AG04449 (cell line): ENCODE measurements at regions not wholly inside any gene's neighbourhood (a gene's known extent, or its start where the extent isn't known, plus 50 kb on each side); places are given as distances from the start of the nearest gene placed in this dataset.

Experiments
- CTCF ChIA-PET: fragments of 350-600 bp; formaldehyde crosslinking; extraction: SDS; loops from one replicate; lab custom pipeline; 2021; ENCODE audit warnings: antibody characterized with exemption; lab: Yijun Ruan, JAX
- POLR2A ChIA-PET: fragments of 400-600, 350-600 bp; formaldehyde crosslinking; extraction: SDS; loops from one replicate; lab custom pipeline; 2020; ENCODE audit warnings: antibody characterized with exemption, inconsistent platforms; lab: Yijun Ruan, JAX
- DNase-seq: peaks from one replicate; pipeline ENCODE4 v3.0.0-alpha.2; 2010; ENCODE audit warnings: low read depth, low spot score
- H3K4me3 ChIP-seq: 2 replicates; pipeline ENCODE4 v1.5.1; 2011; ENCODE audit warnings: low read depth, mild to moderate bottlenecking, control low read depth, low read length
- CTCF ChIP-seq: IDR thresholded peaks from one replicate; pipeline ENCODE4 v1.5.1; 2011; ENCODE audit warnings: mild to moderate bottlenecking, moderate library complexity, low read length, control low read depth, inconsistent platforms; ENCODE audit not compliant: insufficient read depth; ENCODE audit errors: missing control alignments

GRCh38 chr3:6654670-6655069, 206.2 kb upstream of the GRM7 start:
- no peak overlapping the region for H3K4me3 ChIP-seq
- POLR2A ChIA-PET, result no interaction called here
- CTCF ChIA-PET, result no interaction called here
- no peak for TF ChIP-seq CTCF
- DNase-seq, result no peak

- TF ChIP-seq CTCF, result no peak
- DNase-seq, result no peak
- H3K4me3 ChIP-seq, result no peak overlapping the region
- ChIA-PET POLR2A (no interaction called here), CTCF (no interaction called here)
These were observed 205.6 kb upstream of the GRM7 start for GRCh38 chr3:6655275-6655674.

- CTCF ChIA-PET, result no interaction called here
- H3K4me3 ChIP-seq, result no peak overlapping the region
- no peak for DNase-seq
- TF ChIP-seq CTCF, result no peak
- POLR2A ChIA-PET, result no interaction called here
These were observed 203.3 kb upstream of the GRM7 start for GRCh38 chr3:6657591-6657990.

GRCh38 chr3:6667354-6667753, 193.6 kb upstream of the GRM7 start:
- TF ChIP-seq CTCF, result no peak
- CTCF ChIA-PET, result no interaction called here
- POLR2A ChIA-PET, result no interaction called here
- H3K4me3 ChIP-seq, result no peak overlapping the region
- no peak for DNase-seq

- no peak for TF ChIP-seq CTCF
- no peak for DNase-seq
- ChIA-PET CTCF (no interaction called here), POLR2A (no interaction called here)
- no peak overlapping the region for H3K4me3 ChIP-seq
These were observed 189.6 kb upstream of the GRM7 start for GRCh38 chr3:6671363-6671762.

- ChIA-PET CTCF (no interaction called here), POLR2A (no interaction called here)
- H3K4me3 ChIP-seq, result no peak overlapping the region
- no peak for TF ChIP-seq CTCF
- DNase-seq, result no peak
These were observed 181.4 kb upstream of the GRM7 start for GRCh38 chr3:6679510-6679909.
